Calu3 (cell line): ENCODE measurements at regions not wholly inside any gene's neighbourhood (a gene's known extent, or its start where the extent isn't known, plus 50 kb on each side); places are given as distances from the start of the nearest gene placed in this dataset.

ENCODE experiments used
- BruUV-seq: library from RNA; stranded (reverse); fragments of 400-500 nt; replicated peaks from 2 replicates; lab custom pipeline; 2021; lab: Mats Ljungman, UMichigan
- CTCF ChIA-PET: fragments of 300-600 bp; sonication (Branson Sonifier 250); formaldehyde crosslinking; loops from one replicate; lab custom pipeline; 2022; ENCODE audit warnings: antibody characterized with exemption; lab: Charles Lee
- DNase-seq: peaks from one replicate; pipeline ENCODE4 v3.0.0; 2022
- H3K27ac Mint-ChIP-seq: one replicate; pipeline ENCODE4 v1.8.0; 2022; ENCODE audit warnings: mixed read lengths; ENCODE audit not compliant: unreplicated experiment
- H3K27me3 Mint-ChIP-seq: one replicate; pipeline ENCODE4 v1.8.0; 2022; ENCODE audit warnings: mixed read lengths; ENCODE audit not compliant: unreplicated experiment
- H3K36me3 Mint-ChIP-seq: one replicate; pipeline ENCODE4 v1.8.0; 2022; ENCODE audit warnings: mild to moderate bottlenecking, moderate library complexity, mixed read lengths; ENCODE audit not compliant: insufficient read depth, unreplicated experiment
- H3K4me1 Mint-ChIP-seq: one replicate; pipeline ENCODE4 v1.8.0; 2022; ENCODE audit warnings: mild to moderate bottlenecking, low read depth, mixed read lengths; ENCODE audit not compliant: unreplicated experiment
- H3K4me3 Mint-ChIP-seq: one replicate; pipeline ENCODE4 v1.8.0; 2022; ENCODE audit warnings: mild to moderate bottlenecking, low read depth, moderate library complexity, mixed read lengths; ENCODE audit not compliant: unreplicated experiment
- H3K9me3 Mint-ChIP-seq: one replicate; pipeline ENCODE4 v1.8.0; 2022; ENCODE audit warnings: low read depth, mixed read lengths; ENCODE audit not compliant: unreplicated experiment
- CTCF ChIP-seq: fragments of 200-600 bp; IDR thresholded peaks from one replicate; pipeline ENCODE4 v1.8.0; 2022; ENCODE audit warnings: antibody characterized with exemption; ENCODE audit not compliant: unreplicated experiment
- intact Hi-C: fragments of 100-400 bp; cut with micrococcal nuclease; formaldehyde crosslinking; loops from one replicate; pipeline ENCODE4 v1.10.0; 2022; ENCODE audit not compliant: unreplicated experiment

- CTCF ChIA-PET, result interaction anchor here (0.8 kb wide), 1 partner anchor 65 kb away, joined by 3 read pairs; no protein-coding TSS in a partner anchor
- TF ChIP-seq CTCF, result no peak
These were observed 255.6 kb upstream of the PMEPA1 start for GRCh38 chr20:57965441-57965840.

GRCh38 chr20:57964011-57964862 is 254.4 kb upstream of the PMEPA1 start:
- Mint-ChIP-seq H3K36me3 (no peaks in the 10 kb centered on the region), H3K4me1 (no peaks in the 10 kb centered on the region), H3K9me3 (peaks cover 4% of the 10 kb centered on the region), H3K27me3 (no peaks in the 10 kb centered on the region), H3K4me3 (no peak overlapping the region), H3K27ac (no peak overlapping the region)
- CTCF ChIA-PET, result no interaction called here
- intact Hi-C loops, result no loop called here
- TF ChIP-seq CTCF, result no peak
- no peak for DNase-seq
- no TSS peak for BruUV-seq

More at GRCh38 chr20:57965441-57965840, 255.6 kb upstream of the PMEPA1 start:
- intact Hi-C loops, result no loop called here
- no TSS peak for BruUV-seq
- Mint-ChIP-seq H3K27ac (no peak overlapping the region), H3K9me3 (peaks cover 4% of the 10 kb centered on the region), H3K4me3 (no peak overlapping the region), H3K4me1 (no peaks in the 10 kb centered on the region), H3K36me3 (no peaks in the 10 kb centered on the region), H3K27me3 (no peaks in the 10 kb centered on the region)
- DNase-seq, result no peak

GRCh38 chr20:57960803-57961575 is 251.2 kb upstream of the PMEPA1 start:
- H3K9me3 Mint-ChIP-seq, result no peaks in the 10 kb centered on the region
- CTCF ChIA-PET, result interaction anchor here (0.7 kb wide), 1 partner anchor 110 kb away, joined by 3 read pairs; no protein-coding TSS in a partner anchor
- no peak overlapping the region for H3K27ac Mint-ChIP-seq
- H3K4me1 Mint-ChIP-seq, result no peaks in the 10 kb centered on the region
- BruUV-seq, result no TSS peak
- H3K4me3 Mint-ChIP-seq, result no peak overlapping the region
- no peaks in the 10 kb centered on the region for H3K36me3 Mint-ChIP-seq
- TF ChIP-seq CTCF, result no peak
- H3K27me3 Mint-ChIP-seq, result no peaks in the 10 kb centered on the region
- intact Hi-C loops, result no loop called here
- no peak for DNase-seq

GRCh38 chr20:57959589-57959988 is 249.8 kb upstream of the PMEPA1 start:
- Mint-ChIP-seq H3K27ac (no peak overlapping the region), H3K4me3 (no peak overlapping the region)
- intact Hi-C loops, result no loop called here

More at GRCh38 chr20:57959589-57959988, 249.8 kb upstream of the PMEPA1 start:
- no peaks in the 10 kb centered on the region for H3K27me3 Mint-ChIP-seq
- BruUV-seq, result no TSS peak
- no peak for TF ChIP-seq CTCF
- no peak for DNase-seq
- CTCF ChIA-PET, result no interaction called here
- H3K9me3 Mint-ChIP-seq, result peaks cover 7% of the 10 kb centered on the region
- H3K4me1 Mint-ChIP-seq, result no peaks in the 10 kb centered on the region
- H3K36me3 Mint-ChIP-seq, result no peaks in the 10 kb centered on the region
